Spinal cord (tissue), 9 donors: ENCODE measurements at regions not wholly inside any gene's neighbourhood (a gene's known extent, or its start where the extent isn't known, plus 50 kb on each side); places are given as distances from the start of the nearest gene placed in this dataset.
A peak's percentile ranks its signal among the peaks of the same experiment; 100 is the strongest.

Source experiments
- DNase-seq, 6 donors: peaks; one replicate each; pipeline versions ENCODE4 v3.0.0 to v3.0.0-alpha.2; 2013 to 2015; ENCODE audit warnings: low spot score in 6 of 6, low read depth in 4 of 6
- H3K27ac ChIP-seq: one replicate; pipeline ENCODE4 v1.5.1; 2013; ENCODE audit warnings: low read depth, low read length, control low read depth
- H3K27me3 ChIP-seq: one replicate; pipeline ENCODE4 v1.6.1; 2013; ENCODE audit warnings: low read length; ENCODE audit not compliant: control insufficient read depth, insufficient read depth
- H3K36me3 ChIP-seq: one replicate; pipeline ENCODE4 v1.6.1; 2013; ENCODE audit warnings: low read length; ENCODE audit not compliant: control insufficient read depth, insufficient read depth
- H3K4me1 ChIP-seq: one replicate; pipeline ENCODE4 v1.6.1; 2013; ENCODE audit warnings: low read length; ENCODE audit not compliant: control insufficient read depth, insufficient read depth
- H3K4me3 ChIP-seq: one replicate; pipeline ENCODE4 v1.5.1; 2013; ENCODE audit warnings: low read depth, low read length, control low read depth
- H3K9me3 ChIP-seq: one replicate; pipeline ENCODE4 v1.6.1; 2013; ENCODE audit warnings: low read length; ENCODE audit not compliant: control insufficient read depth, insufficient read depth
- WGBS: methylation state at CpG from one replicate; pipeline ENCODE4 v1.1.5; 2013; ENCODE audit warnings: missing lambda C conversion rate; ENCODE audit not compliant: insufficient coverage; 5-methylcytosine and 5-hydroxymethylcytosine counted together
- donor health status: healthy.

DNA sequence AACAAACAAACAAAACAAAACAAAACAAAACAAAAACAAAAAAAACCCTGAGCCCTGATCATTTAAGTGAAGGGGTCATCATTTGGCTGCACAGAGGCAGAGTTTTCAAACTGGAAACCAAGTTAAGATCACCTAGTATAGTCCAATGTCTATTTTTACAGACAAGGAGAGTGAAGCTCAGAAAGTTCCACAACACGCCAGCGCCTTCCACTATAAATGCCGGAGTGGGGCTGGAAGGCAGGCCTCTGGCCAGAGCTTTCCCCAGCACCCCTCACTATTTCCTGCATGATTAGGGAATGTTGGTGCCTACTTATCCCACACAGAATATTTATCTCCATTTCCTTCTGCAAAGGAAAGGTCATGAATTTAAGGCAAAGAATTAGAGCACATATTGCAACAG is 319.7 kb upstream of the WWC1 start:
- Histone ChIP-seq H3K27me3 (peaks cover 2% of the 10 kb centered on the region), H3K4me3 (no peak overlapping the region), H3K4me1 (peaks cover 7% of the 10 kb centered on the region), H3K27ac (no peak overlapping the region), H3K9me3 (no peaks in the 10 kb centered on the region), H3K36me3 (no peaks in the 10 kb centered on the region)
- WGBS, result no CpG with 5 or more reads among the region's 3 CpGs
- no peak for DNase-seq

DNA sequence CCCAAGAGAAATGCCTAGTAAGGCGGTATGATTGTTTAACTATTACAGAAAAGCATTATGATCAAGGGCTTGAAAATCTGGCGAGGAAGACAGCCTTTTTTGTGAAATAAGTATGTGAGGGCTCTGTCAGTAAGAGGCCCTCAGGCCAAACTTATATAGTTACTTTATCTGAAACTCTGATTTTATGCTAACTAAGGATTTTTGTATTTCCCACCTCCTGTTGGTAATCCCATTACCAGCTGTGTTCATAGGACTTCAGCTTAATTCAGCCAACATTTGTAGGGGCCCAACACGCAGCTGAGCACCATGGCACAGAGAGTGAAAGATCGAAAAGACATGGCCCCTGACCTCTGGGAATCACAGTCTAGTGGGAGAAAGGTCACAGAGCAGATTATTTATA is 318.3 kb upstream of the WWC1 start:
- peaks cover 2% of the 10 kb centered on the region for H3K27me3 ChIP-seq
- H3K9me3 ChIP-seq, result no peaks in the 10 kb centered on the region
- peaks cover 5% of the 10 kb centered on the region for H3K4me1 ChIP-seq
- no peak overlapping the region for H3K27ac ChIP-seq
- H3K4me3 ChIP-seq, result no peak overlapping the region
- no peaks in the 10 kb centered on the region for H3K36me3 ChIP-seq
- 100% methylated on average over 2 of the region's 4 CpGs for WGBS
- DNase-seq, result no peak

DNA sequence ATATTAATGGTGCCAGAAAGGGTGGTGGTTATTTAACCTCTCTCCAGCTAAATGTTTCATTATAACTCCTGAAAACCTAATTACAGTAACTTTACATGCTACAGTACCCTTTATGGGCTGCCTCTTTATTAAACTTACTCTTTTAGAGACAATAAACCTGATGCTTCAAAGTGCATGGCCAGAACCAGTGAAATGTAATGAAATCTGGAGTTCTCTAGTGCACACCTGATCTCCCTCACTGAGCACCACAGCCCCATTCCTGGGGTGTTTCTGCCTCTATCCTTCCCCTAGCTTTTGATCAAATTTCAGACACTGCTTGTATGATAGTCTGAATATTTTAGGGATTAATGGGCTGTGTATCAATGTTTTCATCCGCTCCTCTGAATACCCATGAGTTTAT is 306.5 kb upstream of the WWC1 start:
- DNase-seq, result peak in 1 of 6 donors; percentile 64
- Histone ChIP-seq H3K27ac (no peak overlapping the region), H3K36me3 (no peaks in the 10 kb centered on the region), H3K4me3 (no peak overlapping the region), H3K9me3 (no peaks in the 10 kb centered on the region), H3K27me3 (no peaks in the 10 kb centered on the region), H3K4me1 (no peaks in the 10 kb centered on the region)
- WGBS, result 83% methylated on average over 1 of the region's 1 CpG

DNA sequence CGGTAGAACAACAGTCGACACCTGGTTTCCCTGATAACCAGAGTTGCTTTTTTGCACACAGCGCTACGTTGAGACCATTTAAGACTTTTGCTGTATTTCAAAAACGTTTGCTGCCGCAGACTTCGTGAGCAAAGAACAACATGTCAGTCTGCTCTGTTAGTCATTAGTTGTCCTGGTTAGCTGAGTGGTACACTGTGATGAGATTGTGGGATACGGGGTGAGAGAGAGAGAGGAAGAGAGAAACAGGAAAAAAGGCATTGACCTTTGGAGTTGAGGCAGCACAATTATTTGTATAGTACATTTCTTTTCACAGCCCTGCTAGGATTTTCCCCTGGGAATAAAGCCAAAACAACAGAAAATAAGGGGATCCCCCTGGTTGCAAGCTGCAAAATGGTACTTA is 306.1 kb upstream of the WWC1 start:
- no peak for DNase-seq
- Histone ChIP-seq H3K4me1 (no peaks in the 10 kb centered on the region), H3K4me3 (no peak overlapping the region), H3K9me3 (no peaks in the 10 kb centered on the region), H3K36me3 (no peaks in the 10 kb centered on the region), H3K27ac (no peak overlapping the region), H3K27me3 (no peaks in the 10 kb centered on the region)
- 58% methylated on average over 7 of the region's 8 CpGs for WGBS

DNA sequence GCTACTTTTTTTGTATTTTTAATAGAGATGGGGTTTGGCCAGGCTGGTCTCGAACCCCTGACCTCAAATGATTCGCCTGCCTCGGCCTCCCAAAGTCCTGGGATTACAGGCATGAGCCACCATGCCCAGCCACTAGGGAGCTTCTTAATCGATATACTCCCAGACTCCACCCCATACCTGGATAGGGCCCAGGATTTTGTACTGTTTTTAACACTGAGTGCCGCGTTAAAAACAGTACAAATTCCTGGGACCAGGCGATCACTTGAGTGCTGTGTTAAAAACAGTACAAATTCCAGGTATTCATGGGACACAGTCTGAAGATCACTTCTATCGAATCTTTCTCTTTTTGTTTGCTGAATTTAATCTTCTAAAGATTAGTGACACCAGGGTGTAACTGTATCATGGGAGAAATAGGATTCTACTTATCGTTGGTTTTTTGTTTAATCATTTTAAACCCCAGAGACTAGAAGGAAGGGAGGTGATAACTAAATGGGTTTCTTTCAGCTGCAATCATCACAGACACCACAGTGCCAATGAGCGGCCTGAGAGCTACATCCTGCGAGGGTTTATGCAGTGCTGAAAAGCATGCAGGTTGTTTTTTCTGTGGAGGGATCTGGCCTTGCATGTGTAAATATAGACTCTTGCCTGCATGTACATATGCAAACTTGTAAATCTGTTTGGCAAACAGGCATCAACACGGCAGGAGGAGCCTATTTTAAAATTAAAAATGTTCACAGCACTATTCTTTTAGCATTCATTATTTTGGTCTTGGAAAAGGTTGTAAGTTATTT is 303.8 kb upstream of the WWC1 start:
- H3K4me1 ChIP-seq, result no peaks in the 10 kb centered on the region
- no peak overlapping the region for H3K4me3 ChIP-seq
- H3K9me3 ChIP-seq, result no peaks in the 10 kb centered on the region
- no peaks in the 10 kb centered on the region for H3K36me3 ChIP-seq
- peak in 1 of 6 donors; percentile 35 for DNase-seq
- H3K27me3 ChIP-seq, result no peaks in the 10 kb centered on the region
- H3K27ac ChIP-seq, result no peak overlapping the region
- WGBS, result 67% methylated on average over 1 of the region's 12 CpGs

DNA sequence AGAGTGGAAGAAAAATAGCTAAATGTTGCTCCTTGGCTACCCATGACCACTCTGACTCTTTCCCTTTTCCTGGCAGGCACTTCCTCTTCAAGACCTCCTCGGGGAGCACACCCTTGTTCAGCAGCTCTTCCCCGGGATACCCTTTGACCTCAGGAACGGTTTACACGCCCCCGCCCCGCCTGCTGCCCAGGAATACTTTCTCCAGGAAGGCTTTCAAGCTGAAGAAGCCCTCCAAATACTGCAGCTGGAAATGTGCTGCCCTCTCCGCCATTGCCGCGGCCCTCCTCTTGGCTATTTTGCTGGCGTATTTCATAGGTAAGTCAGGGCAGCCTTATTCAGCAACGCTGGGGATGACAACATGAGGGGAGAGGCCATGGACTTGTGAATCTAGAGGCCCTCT is 298.6 kb upstream of the WWC1 start:
- DNase-seq, result no peak
- H3K27ac ChIP-seq, result no peak overlapping the region
- 88% methylated on average over 8 of the region's 11 CpGs for WGBS
- H3K4me1 ChIP-seq, result peaks cover 12% of the 10 kb centered on the region
- no peaks in the 10 kb centered on the region for H3K9me3 ChIP-seq
- no peak overlapping the region for H3K4me3 ChIP-seq
- H3K36me3 ChIP-seq, result peaks cover 11% of the 10 kb centered on the region
- no peaks in the 10 kb centered on the region for H3K27me3 ChIP-seq

DNA sequence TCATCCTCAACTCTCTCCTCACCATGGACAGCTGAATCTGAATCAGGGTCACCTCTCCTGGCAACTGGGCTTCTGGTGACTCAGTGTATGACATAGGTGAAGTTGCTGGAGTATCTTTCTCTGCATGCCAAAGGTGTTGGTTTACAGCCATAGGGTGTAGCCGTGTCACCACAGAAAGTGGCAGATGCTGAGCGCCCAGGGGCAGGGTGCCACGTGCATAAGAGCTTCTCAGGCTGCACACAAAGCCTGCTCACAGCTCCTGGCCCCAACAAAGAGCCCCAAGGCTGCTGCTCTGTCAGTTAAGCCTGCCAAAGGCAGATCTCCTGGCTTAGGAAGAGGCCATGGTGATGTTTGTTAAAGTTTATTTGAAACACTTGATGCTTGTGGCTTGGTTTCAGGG is 297.7 kb upstream of the WWC1 start:
- peaks cover 12% of the 10 kb centered on the region for H3K4me1 ChIP-seq
- H3K36me3 ChIP-seq, result peaks cover 11% of the 10 kb centered on the region
- no peaks in the 10 kb centered on the region for H3K9me3 ChIP-seq
- peak in 1 of 6 donors; percentile 55 for DNase-seq
- WGBS, result 61% methylated on average over 3 of the region's 3 CpGs
- H3K4me3 ChIP-seq, result no peak overlapping the region
- H3K27me3 ChIP-seq, result no peaks in the 10 kb centered on the region
- H3K27ac ChIP-seq, result no peak overlapping the region

DNA sequence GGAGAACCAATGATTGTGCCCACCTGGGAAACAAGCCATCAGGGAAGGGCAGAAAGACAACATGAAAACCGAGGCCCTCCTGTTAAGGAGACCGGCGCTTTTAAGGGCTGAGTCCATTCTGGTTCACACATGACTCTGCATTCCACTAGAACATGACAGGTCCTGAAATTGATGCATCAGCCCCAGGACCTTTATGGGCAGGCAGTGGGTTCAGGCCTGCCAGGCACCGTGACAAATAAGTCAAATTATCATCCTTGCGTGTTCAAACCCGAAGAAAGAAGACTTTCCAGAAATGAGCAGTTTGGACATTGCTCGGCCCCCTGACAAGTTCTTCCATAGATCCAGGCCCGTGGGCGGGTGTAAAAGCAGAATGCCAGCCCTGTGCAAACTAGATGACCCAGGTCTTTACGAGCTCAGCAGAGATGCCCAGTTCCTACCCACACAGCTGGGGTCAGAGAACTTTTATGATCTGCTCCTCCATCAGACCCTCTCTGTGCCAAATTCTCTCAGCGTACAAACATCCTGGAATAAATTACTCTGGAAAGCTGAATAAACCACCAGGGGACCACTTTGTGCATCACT is 295.5 kb upstream of the WWC1 start:
- Histone ChIP-seq H3K36me3 (peaks cover 11% of the 10 kb centered on the region), H3K9me3 (no peaks in the 10 kb centered on the region)
- 78% methylated on average over 10 of the region's 11 CpGs for WGBS

DNA sequence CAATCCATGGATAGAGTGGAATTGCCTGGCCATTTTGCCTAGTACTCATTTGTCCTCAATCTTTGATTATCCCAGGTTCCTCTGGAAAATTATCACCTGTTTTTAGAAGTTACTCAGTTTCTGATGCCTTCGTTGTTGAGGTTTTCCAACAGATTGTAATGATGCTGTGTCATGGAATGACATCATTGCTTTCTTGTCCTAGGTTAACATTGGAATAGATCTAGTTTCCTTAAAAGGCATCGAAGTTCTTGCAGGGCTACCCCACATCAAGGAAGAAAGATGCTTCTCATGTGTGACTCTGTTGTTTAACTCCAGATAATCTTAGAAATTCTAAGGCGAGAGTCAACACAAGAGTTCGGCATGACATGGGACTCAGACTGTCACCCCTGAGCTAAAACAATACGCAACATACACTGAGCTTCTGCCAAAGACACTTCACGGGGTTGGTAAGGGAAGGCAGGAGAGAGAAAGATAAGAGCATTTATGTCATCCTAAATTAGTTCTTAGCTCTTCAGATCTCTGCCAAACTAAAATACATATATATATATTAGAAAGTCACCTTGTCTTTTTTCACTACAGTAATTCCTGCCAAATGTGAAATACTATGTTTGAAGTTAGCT is 293.2 kb upstream of the WWC1 start:
- 86% methylated on average over 2 of the region's 6 CpGs for WGBS
- peaks cover 8% of the 10 kb centered on the region for H3K36me3 ChIP-seq
- H3K9me3 ChIP-seq, result no peaks in the 10 kb centered on the region
- H3K4me1 ChIP-seq, result peaks cover 12% of the 10 kb centered on the region
- no peak for DNase-seq
- H3K27me3 ChIP-seq, result no peaks in the 10 kb centered on the region
- no peak overlapping the region for H3K27ac ChIP-seq
- no peak overlapping the region for H3K4me3 ChIP-seq

More for the DNA sequence above, 295.5 kb upstream of the WWC1 start:
- H3K27me3 ChIP-seq, result no peaks in the 10 kb centered on the region
- DNase-seq, result no peak
- no peak overlapping the region for H3K27ac ChIP-seq
- no peak overlapping the region for H3K4me3 ChIP-seq
- peaks cover 12% of the 10 kb centered on the region for H3K4me1 ChIP-seq

DNA sequence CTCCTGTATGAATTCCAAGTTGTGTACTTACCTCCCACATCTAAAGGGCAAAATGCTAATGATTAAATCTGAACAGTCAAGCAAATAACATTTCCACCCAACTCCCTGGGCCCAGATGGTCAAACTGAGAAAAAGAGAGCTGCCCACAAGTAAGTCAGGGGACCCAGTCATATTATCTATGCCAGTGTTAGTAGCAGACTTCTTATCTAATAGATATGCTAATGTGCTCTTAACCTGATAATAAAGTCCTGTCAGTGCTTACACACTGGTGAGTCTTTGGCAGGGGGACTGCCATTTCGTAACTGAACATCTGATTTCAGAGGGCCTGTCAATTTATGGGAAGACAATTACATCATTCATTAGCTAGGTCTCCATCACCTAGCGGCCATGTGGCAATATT is 292.3 kb upstream of the WWC1 start:
- Histone ChIP-seq H3K27ac (no peak overlapping the region), H3K4me3 (no peak overlapping the region), H3K9me3 (no peaks in the 10 kb centered on the region), H3K4me1 (peaks cover 7% of the 10 kb centered on the region), H3K27me3 (no peaks in the 10 kb centered on the region), H3K36me3 (peaks cover 5% of the 10 kb centered on the region)
- WGBS, result 100% methylated on average over 1 of the region's 2 CpGs
- DNase-seq, result no peak
